Chondrocyte (in vitro differentiated cells): ENCODE measurements at regions not wholly inside any gene's neighbourhood (a gene's known extent, or its start where the extent isn't known, plus 50 kb on each side); places are given as distances from the start of the nearest gene placed in this dataset.
A peak's percentile ranks its signal among the peaks of the same experiment; 100 is the strongest.

Experiments
- DNase-seq: peaks from one replicate; pipeline ENCODE4 v3.0.0; 2021; ENCODE audit warnings: mixed read lengths, low spot score
- H3K27ac Mint-ChIP-seq: one replicate; pipeline ENCODE4 v1.8.0; 2021; ENCODE audit warnings: mild to moderate bottlenecking, moderate library complexity, mixed read lengths; ENCODE audit not compliant: unreplicated experiment
- H3K27me3 Mint-ChIP-seq: 2 replicates; pipeline ENCODE4 v1.8.0; 2021; ENCODE audit warnings: low read depth, mixed read lengths
- H3K36me3 Mint-ChIP-seq: 2 replicates; pipeline ENCODE4 v1.8.0; 2021; ENCODE audit warnings: low read depth, mixed read lengths
- H3K4me1 Mint-ChIP-seq: 2 replicates; pipeline ENCODE4 v1.8.0; 2021; ENCODE audit warnings: low read depth, mild to moderate bottlenecking, mixed read lengths
- H3K4me3 Mint-ChIP-seq: one replicate; pipeline ENCODE4 v1.8.0; 2021; ENCODE audit warnings: mild to moderate bottlenecking, moderate library complexity, mixed read lengths; ENCODE audit not compliant: unreplicated experiment
- H3K9me3 Mint-ChIP-seq: 2 replicates; pipeline ENCODE4 v1.8.0; 2021; ENCODE audit warnings: low read depth, mixed read lengths
- CTCF ChIP-seq: fragments of 200-600 bp; sonication (generic); IDR thresholded peaks from 2 replicates; pipeline ENCODE4 v1.5.0; 2021; ENCODE audit warnings: antibody characterized with exemption, mild to moderate bottlenecking, moderate library complexity

GRCh38 chr20:19824861-19825260, 66.8 kb downstream of the RIN2 start:
- Mint-ChIP-seq H3K27ac (no peak overlapping the region), H3K4me1 (peaks cover 16% of the 10 kb centered on the region), H3K9me3 (no peaks in the 10 kb centered on the region), H3K36me3 (no peaks in the 10 kb centered on the region), H3K4me3 (no peak overlapping the region), H3K27me3 (no peaks in the 10 kb centered on the region)
- DNase-seq, result no peak
- no peak for TF ChIP-seq CTCF

GRCh38 chr20:19826179-19826914, 68.3 kb downstream of the RIN2 start:
- no peaks in the 10 kb centered on the region for H3K36me3 Mint-ChIP-seq
- H3K27ac Mint-ChIP-seq, result no peak overlapping the region
- no peaks in the 10 kb centered on the region for H3K9me3 Mint-ChIP-seq
- no peak for DNase-seq
- no peak for TF ChIP-seq CTCF
- no peak overlapping the region for H3K4me3 Mint-ChIP-seq
- peaks cover 20% of the 10 kb centered on the region for H3K4me1 Mint-ChIP-seq
- no peaks in the 10 kb centered on the region for H3K27me3 Mint-ChIP-seq

- no peak for TF ChIP-seq CTCF
- no peak overlapping the region for H3K27ac Mint-ChIP-seq
- H3K9me3 Mint-ChIP-seq, result no peaks in the 10 kb centered on the region
- no peak overlapping the region for H3K4me3 Mint-ChIP-seq
- H3K4me1 Mint-ChIP-seq, result peaks cover 20% of the 10 kb centered on the region
- no peak for DNase-seq
- H3K36me3 Mint-ChIP-seq, result peaks cover 1% of the 10 kb centered on the region
- H3K27me3 Mint-ChIP-seq, result no peaks in the 10 kb centered on the region
These were observed 69.8 kb downstream of the RIN2 start for GRCh38 chr20:19827818-19828217.

- peaks cover 21% of the 10 kb centered on the region for H3K4me1 Mint-ChIP-seq
- TF ChIP-seq CTCF, result peak; percentile 75
- peaks cover 1% of the 10 kb centered on the region for H3K36me3 Mint-ChIP-seq
- no peak for DNase-seq
- H3K27ac Mint-ChIP-seq, result peak overlapping the region; percentile 46
- H3K9me3 Mint-ChIP-seq, result no peaks in the 10 kb centered on the region
- no peak overlapping the region for H3K4me3 Mint-ChIP-seq
- H3K27me3 Mint-ChIP-seq, result no peaks in the 10 kb centered on the region
These were observed 70.2 kb downstream of the RIN2 start for GRCh38 chr20:19828232-19828631.

GRCh38 chr20:19830211-19830785, 72.2 kb downstream of the RIN2 start:
- no peak for TF ChIP-seq CTCF
- H3K27ac Mint-ChIP-seq, result no peak overlapping the region
- H3K9me3 Mint-ChIP-seq, result no peaks in the 10 kb centered on the region
- H3K4me1 Mint-ChIP-seq, result peaks cover 18% of the 10 kb centered on the region
- H3K36me3 Mint-ChIP-seq, result peaks cover 1% of the 10 kb centered on the region
- no peaks in the 10 kb centered on the region for H3K27me3 Mint-ChIP-seq
- no peak for DNase-seq
- H3K4me3 Mint-ChIP-seq, result no peak overlapping the region
